ENCODE measurements at regions not wholly inside any gene's neighbourhood (a gene's known extent, or its start where the extent isn't known, plus 50 kb on each side); places are given as distances from the start of the nearest gene placed in this dataset.
"Not testable (repeated sequence)": the region's sequence is repeated elsewhere in the genome, so short reads cannot be mapped to it uniquely, and the experiment has no call there.

DNA sequence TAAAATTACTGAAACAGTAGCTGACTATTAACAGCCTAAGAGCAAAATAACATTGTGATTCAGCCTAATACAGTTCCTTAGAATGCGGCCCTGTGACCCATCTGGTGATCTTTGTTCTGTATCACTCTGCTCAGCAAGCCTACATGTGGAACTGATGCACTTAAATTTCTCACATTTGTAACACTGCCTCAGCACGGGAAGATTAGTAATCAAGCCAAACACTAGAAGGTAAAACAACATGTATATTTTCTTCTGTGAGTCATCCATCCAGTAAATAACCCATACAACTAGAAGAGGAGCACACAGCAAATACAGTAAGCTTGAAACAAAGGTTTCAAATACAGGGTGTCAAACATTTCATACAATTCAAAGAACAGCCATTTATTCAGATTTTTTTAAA, 189.7 kb upstream of the NOX3 start:
- TF ChIP-seq CTCF (IDR thresholded peaks at IDR 0.05; ENCODE audit: borderline replicate concordance, insufficient read depth, low read depth, low read length): no peak
- H3K4me3 ChIP-seq (ENCODE audit: low read depth, low read length): no peak overlapping the region

GRCh38 chr6:155641603-155642002, 186.0 kb upstream of the NOX3 start:
- no peak for TF ChIP-seq CTCF (IDR thresholded peaks at IDR 0.05; ENCODE audit: borderline replicate concordance, insufficient read depth, low read depth, low read length)
- no peak overlapping the region for H3K4me3 ChIP-seq (ENCODE audit: low read depth, low read length)

DNA sequence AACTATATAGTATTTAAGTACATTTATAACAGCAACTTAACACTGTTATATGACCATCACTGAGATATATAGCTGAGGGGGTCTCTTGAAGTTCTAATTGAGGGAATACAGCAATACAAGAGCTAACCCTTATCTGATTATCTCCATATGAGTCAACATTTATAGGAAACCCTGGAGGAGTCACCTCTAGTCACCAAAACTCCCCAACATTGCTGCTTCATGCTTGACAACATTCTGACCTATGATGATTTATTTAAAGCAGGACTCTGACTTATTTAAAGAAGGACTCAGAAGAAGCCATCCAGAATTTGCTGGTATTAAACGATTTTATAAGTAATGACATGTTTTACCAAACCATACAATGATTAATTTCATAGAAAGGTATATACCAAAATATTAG, 182.6 kb upstream of the NOX3 start:
- H3K4me3 ChIP-seq (ENCODE audit: low read depth, low read length): no peak overlapping the region
- TF ChIP-seq CTCF (IDR thresholded peaks at IDR 0.05; ENCODE audit: borderline replicate concordance, insufficient read depth, low read depth, low read length): no peak

DNA sequence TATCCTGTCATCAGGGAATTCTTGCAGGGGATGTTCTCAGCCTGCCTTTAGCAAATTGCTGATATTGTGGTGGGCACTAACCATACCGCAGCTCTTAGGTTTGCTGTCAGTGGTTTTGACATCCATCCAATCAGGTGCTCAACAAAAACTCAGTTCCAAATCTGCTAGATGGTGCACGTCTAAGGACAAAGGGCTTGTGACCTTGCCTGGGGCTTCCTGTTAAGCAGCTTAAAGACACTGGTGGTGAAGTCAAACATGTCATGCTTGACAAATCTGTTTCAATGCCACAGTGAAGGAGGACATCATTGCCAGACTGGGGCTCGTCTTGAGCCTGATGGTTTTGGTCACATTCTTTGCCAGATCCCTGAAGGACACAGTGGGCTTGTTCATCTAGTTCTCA, 179.8 kb upstream of the NOX3 start:
- H3K4me3 ChIP-seq (ENCODE audit: low read depth, low read length): no peak overlapping the region
- TF ChIP-seq CTCF (IDR thresholded peaks at IDR 0.05; ENCODE audit: borderline replicate concordance, insufficient read depth, low read depth, low read length): no peak

DNA sequence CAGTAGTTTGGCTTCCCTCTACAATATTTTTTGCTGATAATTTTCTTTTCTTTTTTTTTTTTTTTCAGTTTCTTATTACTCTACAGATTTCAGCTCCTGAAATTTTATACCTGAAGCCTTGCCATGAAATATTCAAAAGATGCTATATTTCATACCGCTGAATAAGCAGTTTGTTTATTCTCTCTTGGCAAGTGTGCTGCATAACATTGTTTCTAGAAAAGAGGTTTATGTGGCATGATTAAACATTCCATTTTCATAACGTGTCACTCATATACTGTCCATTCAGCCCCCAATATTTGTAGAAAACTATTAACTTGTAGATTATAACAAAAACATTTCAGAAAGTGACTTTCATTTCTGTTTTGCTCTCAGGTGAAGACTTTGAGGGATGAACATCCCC, 174.4 kb upstream of the NOX3 start:
- no peak for TF ChIP-seq CTCF (IDR thresholded peaks at IDR 0.05; ENCODE audit: borderline replicate concordance, insufficient read depth, low read depth, low read length)
- H3K4me3 ChIP-seq (ENCODE audit: low read depth, low read length): no peak overlapping the region

- TF ChIP-seq CTCF (IDR thresholded peaks at IDR 0.05; ENCODE audit: borderline replicate concordance, insufficient read depth, low read depth, low read length): no peak
- H3K4me3 ChIP-seq (ENCODE audit: low read depth, low read length): no peak overlapping the region
Observed at GRCh38 chr6:155629652-155630051, 174.0 kb upstream of the NOX3 start.

DNA sequence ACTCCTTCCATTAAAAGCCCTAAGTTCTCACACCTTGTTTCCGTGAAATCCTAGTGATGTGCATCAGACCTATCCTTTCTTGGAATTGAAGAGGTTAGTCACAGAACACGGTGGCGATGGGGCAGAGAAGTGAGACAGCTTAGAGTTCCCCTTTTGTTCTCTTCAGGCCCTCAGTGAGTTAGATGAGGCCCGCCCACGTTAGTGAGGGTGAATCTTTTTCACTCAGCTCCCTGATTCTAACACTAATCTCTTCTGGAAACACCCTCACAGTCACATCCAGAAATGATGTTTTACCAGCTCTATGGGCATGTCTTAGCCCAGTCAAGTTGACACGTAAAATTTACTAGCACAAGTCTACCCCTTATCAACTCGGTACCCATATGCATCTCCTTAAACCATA, 172.7 kb upstream of the NOX3 start:
- TF ChIP-seq CTCF (IDR thresholded peaks at IDR 0.05; ENCODE audit: borderline replicate concordance, insufficient read depth, low read depth, low read length): no peak
- no peak overlapping the region for H3K4me3 ChIP-seq (ENCODE audit: low read depth, low read length)

DNA sequence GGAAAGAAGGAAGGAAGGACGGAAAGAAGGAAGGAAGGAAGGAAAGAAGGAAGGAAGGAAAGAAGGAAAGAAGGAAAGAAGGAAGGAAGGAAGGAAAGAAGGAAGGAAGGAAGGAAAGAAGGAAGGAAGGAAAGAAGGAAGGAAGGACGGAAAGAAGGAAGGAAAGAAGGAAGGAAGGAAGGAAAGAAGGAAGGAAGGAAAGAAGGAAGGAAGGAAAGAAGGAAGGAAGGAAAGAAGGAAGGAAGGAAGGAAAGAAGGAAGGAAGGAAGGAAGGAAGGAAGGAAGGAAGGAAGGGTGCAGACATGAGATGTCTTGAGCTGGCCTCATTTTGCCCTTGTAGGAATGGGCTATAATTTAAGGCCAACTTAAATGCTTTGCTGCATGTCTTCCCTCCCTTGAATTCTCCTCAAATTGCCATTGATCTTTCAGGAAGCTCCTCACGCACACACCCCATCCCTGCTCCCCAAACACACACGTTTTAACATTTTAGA, 172.1 kb upstream of the NOX3 start:
- H3K4me3 ChIP-seq (ENCODE audit: low read depth, low read length): not testable (repeated sequence)
